GM12878 (cell line): ENCODE measurements at regions not wholly inside any gene's neighbourhood (a gene's known extent, or its start where the extent isn't known, plus 50 kb on each side); places are given as distances from the start of the nearest gene placed in this dataset.

ENCODE experiments used
- ATAC-seq: fragments of 200-7000 bp; cut with Tn5 transposase; 3 replicates; pipeline ENCODE4 v1.9.1; 2020; ENCODE audit warnings: mild to moderate bottlenecking, moderate library complexity
- BruUV-seq: library from RNA; stranded (reverse); fragments of 400-500 nt; replicated peaks from 2 replicates; lab custom pipeline; 2021; lab: Mats Ljungman, UMichigan
- CTCF ChIA-PET: fragments of 300-600 bp; sonication (Branson Sonifier 250); formaldehyde crosslinking; extraction: SDS; loops from one replicate; lab custom pipeline; 2021; ENCODE audit warnings: inconsistent platforms; lab: Yijun Ruan, JAX
- POLR2A ChIA-PET: fragments of 350-600 bp; formaldehyde crosslinking; extraction: SDS; loops from one replicate; lab custom pipeline; 2021; ENCODE audit warnings: inconsistent platforms; lab: Charles Lee
- RAD21 ChIA-PET: fragments of 300-600 bp; sonication (Branson Sonifier 250); formaldehyde crosslinking; loops from one replicate; lab custom pipeline; 2023; ENCODE audit warnings: antibody characterized with exemption; ENCODE audit not compliant: unreplicated experiment; lab: Charles Lee
- SMC1A ChIA-PET: fragments of 300-600 bp; sonication (Branson Sonifier 250); formaldehyde crosslinking; loops from one replicate; lab custom pipeline; 2023; ENCODE audit not compliant: unreplicated experiment, uncharacterized antibody; lab: Charles Lee
- DNase-seq: peaks from one replicate; pipeline ENCODE4 v3.0.0-alpha.2; 2011; ENCODE audit warnings: low read depth, low spot score
- FAIRE-seq: peaks from 3 replicates; lab custom pipeline; 2011; peaks lifted over from hg19 to GRCh38; lab: Jason Lieb, UNC
- H2AFZ ChIP-seq: 2 replicates; pipeline ENCODE4 v1.6.0; 2011; ENCODE audit warnings: low read depth, low read length, control low read depth; ENCODE audit not compliant: control insufficient read depth
- H3K27ac ChIP-seq: 2 replicates; pipeline ENCODE4 v1.5.1; 2011; ENCODE audit warnings: control low read depth; ENCODE audit not compliant: control insufficient read depth, insufficient read depth
- H3K27me3 ChIP-seq, 2 experiments: replicated peaks in 1 of 2; 2 replicates each; pipeline versions ENCODE4 v1.6.0 to v1.6.1; 2011; ENCODE audit warnings: low read length in 1 of 2; ENCODE audit not compliant: control insufficient read depth in 2 of 2, insufficient read depth in 2 of 2
- H3K36me3 ChIP-seq, 2 experiments: 2 replicates each; pipeline ENCODE4 v1.5.1; 2011; ENCODE audit warnings: low read length in 1 of 2; ENCODE audit not compliant: control insufficient read depth in 2 of 2, insufficient read depth in 2 of 2
- H3K4me1 ChIP-seq: 2 replicates; pipeline ENCODE4 v1.6.1; 2011; ENCODE audit warnings: mild to moderate bottlenecking, low read length, moderate library complexity, mixed read lengths; ENCODE audit not compliant: control insufficient read depth, insufficient read depth
- H3K4me2 ChIP-seq: 2 replicates; pipeline ENCODE4 v1.6.0; 2011; ENCODE audit warnings: control low read depth; ENCODE audit not compliant: control insufficient read depth, insufficient read depth
- H3K4me3 ChIP-seq: fragments of 200-600 bp; sonication (generic); 2 replicates; pipeline ENCODE4 v1.5.1; 2016
- H3K79me2 ChIP-seq: 2 replicates; pipeline ENCODE4 v1.6.0; 2011; ENCODE audit warnings: low read length; ENCODE audit not compliant: control insufficient read depth, insufficient read depth
- H3K9ac ChIP-seq: 2 replicates; pipeline ENCODE4 v1.8.0; 2011; ENCODE audit warnings: low read length, control low read depth, mixed read lengths; ENCODE audit not compliant: control insufficient read depth, insufficient read depth
- H3K9me3 ChIP-seq: replicated peaks from 3 replicates; pipeline ENCODE4 v1.5.1; 2011; ENCODE audit warnings: mild to moderate bottlenecking, low read length; ENCODE audit not compliant: control insufficient read depth, insufficient read depth
- H4K20me1 ChIP-seq: 2 replicates; pipeline ENCODE4 v1.6.0; 2011; ENCODE audit not compliant: control insufficient read depth, insufficient read depth
- ESRRA ChIP-seq: IDR thresholded peaks from 2 replicates; pipeline ENCODE4 v1.6.1; 2012; ENCODE audit warnings: mild to moderate bottlenecking, low read length, improper control_type of control experiment
- KAT2A ChIP-seq: conservative IDR thresholded peaks from 2 replicates; pipeline ENCODE4 v1.6.1; 2011; ENCODE audit warnings: low read depth, low read length; ENCODE audit not compliant: control insufficient read depth
- KLF5 ChIP-seq: fragments of 450-650 bp; IDR thresholded peaks from 2 replicates; pipeline ENCODE4 v1.6.1; 2014; ENCODE audit warnings: mild to moderate bottlenecking; ENCODE audit not compliant: partially characterized antibody
- RAD51 ChIP-seq: fragments of 450-650 bp; IDR thresholded peaks from 2 replicates; pipeline ENCODE4 v1.6.1; 2016; ENCODE audit warnings: moderate library complexity, mild to moderate bottlenecking, inconsistent platforms
- SMAD5 ChIP-seq: IDR thresholded peaks from 2 replicates; pipeline ENCODE4 v1.6.1; 2016; ENCODE audit warnings: antibody characterized with exemption, low read depth
- ZBTB11 ChIP-seq: fragments of 450-650 bp; formaldehyde crosslinking; IDR thresholded peaks from 2 replicates; pipeline ENCODE4 v1.5.0; 2022; ENCODE audit warnings: mild to moderate bottlenecking, missing genetic modification characterization
- WGBS: methylation state at CpG from one replicate; pipeline ENCODE4 v1.1.6; 2016; ENCODE audit warnings: low lambda C conversion rate; ENCODE audit not compliant: insufficient replicate concordance, insufficient coverage; ENCODE audit errors: missing lambda C conversion rate; 5-methylcytosine and 5-hydroxymethylcytosine counted together
- in situ Hi-C: fragments of 300-500 bp; cut with MboI; formaldehyde crosslinking; loops from 9 replicates; pipeline ENCODE4 v1.14.3; 2018; ENCODE audit warnings: mixed read lengths
- intact Hi-C: fragments of 100-400 bp; cut with micrococcal nuclease; formaldehyde crosslinking; loops from one replicate; pipeline ENCODE4 v1.14.2; 2022; ENCODE audit not compliant: unreplicated experiment
- TF ChIP-seq, protein P1 (sequence below): IDR thresholded peaks from 2 replicates; pipeline ENCODE4 v1.6.1; 2011; ENCODE audit warnings: mild to moderate bottlenecking, low read depth, low read length, moderate library complexity; ENCODE audit not compliant: insufficient replicate concordance
- TF ChIP-seq, protein P2 (sequence below): fragments of 450-650 bp; formaldehyde crosslinking; IDR thresholded peaks from 2 replicates; pipeline ENCODE4 v1.4.0; 2020; ENCODE audit warnings: mild to moderate bottlenecking, moderate library complexity
- TF ChIP-seq, protein P3 (sequence below): fragments of 450-650 bp; IDR thresholded peaks from 2 replicates; pipeline ENCODE4 v1.6.1; 2017; ENCODE audit warnings: mild to moderate bottlenecking, moderate library complexity

DNA sequence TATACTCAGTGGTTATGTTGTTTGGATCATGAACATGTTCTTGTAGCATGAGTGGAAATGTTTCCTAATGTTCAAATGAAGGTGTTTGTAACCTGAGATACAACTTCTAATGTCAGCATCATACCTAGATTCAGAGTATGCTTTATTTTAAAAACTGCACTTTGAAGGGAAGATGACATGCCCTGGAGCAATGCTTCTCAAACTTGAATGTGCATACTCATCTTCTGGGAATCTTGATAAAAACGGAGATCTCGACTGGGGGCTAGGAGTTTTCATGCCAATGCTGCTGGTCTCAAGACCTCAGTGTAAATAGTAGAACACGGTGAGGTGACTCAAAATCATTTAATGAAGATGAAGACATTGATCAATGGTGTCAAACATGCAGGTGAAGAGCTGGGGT lies 440.0 kb upstream of the NOX3 start (continued):
- TF ChIP-seq, protein P1, sequence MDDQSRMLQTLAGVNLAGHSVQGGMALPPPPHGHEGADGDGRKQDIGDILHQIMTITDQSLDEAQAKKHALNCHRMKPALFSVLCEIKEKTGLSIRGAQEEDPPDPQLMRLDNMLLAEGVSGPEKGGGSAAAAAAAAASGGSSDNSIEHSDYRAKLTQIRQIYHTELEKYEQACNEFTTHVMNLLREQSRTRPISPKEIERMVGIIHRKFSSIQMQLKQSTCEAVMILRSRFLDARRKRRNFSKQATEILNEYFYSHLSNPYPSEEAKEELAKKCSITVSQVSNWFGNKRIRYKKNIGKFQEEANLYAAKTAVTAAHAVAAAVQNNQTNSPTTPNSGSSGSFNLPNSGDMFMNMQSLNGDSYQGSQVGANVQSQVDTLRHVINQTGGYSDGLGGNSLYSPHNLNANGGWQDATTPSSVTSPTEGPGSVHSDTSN: no peak
- TF ChIP-seq, protein P2, sequence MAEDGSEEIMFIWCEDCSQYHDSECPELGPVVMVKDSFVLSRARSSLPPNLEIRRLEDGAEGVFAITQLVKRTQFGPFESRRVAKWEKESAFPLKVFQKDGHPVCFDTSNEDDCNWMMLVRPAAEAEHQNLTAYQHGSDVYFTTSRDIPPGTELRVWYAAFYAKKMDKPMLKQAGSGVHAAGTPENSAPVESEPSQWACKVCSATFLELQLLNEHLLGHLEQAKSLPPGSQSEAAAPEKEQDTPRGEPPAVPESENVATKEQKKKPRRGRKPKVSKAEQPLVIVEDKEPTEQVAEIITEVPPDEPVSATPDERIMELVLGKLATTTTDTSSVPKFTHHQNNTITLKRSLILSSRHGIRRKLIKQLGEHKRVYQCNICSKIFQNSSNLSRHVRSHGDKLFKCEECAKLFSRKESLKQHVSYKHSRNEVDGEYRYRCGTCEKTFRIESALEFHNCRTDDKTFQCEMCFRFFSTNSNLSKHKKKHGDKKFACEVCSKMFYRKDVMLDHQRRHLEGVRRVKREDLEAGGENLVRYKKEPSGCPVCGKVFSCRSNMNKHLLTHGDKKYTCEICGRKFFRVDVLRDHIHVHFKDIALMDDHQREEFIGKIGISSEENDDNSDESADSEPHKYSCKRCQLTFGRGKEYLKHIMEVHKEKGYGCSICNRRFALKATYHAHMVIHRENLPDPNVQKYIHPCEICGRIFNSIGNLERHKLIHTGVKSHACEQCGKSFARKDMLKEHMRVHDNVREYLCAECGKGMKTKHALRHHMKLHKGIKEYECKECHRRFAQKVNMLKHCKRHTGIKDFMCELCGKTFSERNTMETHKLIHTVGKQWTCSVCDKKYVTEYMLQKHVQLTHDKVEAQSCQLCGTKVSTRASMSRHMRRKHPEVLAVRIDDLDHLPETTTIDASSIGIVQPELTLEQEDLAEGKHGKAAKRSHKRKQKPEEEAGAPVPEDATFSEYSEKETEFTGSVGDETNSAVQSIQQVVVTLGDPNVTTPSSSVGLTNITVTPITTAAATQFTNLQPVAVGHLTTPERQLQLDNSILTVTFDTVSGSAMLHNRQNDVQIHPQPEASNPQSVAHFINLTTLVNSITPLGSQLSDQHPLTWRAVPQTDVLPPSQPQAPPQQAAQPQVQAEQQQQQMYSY: no peak
- TF ChIP-seq, all 136 proteins: peak for 0

- Histone ChIP-seq H3K27ac (no peak overlapping the region), H3K9ac (no peak overlapping the region), H3K4me2 (no peak overlapping the region), H3K9me3 (no peaks in the 10 kb centered on the region), H3K27me3 (no peaks in the 10 kb centered on the region), H3K4me1 (no peaks in the 10 kb centered on the region), H3K79me2 (no peaks in the 10 kb centered on the region), H4K20me1 (no peaks in the 10 kb centered on the region), H3K4me3 (no peak overlapping the region), H3K36me3 (no peaks in the 10 kb centered on the region), H2AFZ (no peak overlapping the region)
- RAD21 ChIA-PET: no interaction called here
- ATAC-seq: no peak
- POLR2A ChIA-PET: interaction anchor here (1.4 kb wide), 1 partner anchor 9 kb away, joined by 4 read pairs; no protein-coding TSS in a partner anchor
- intact Hi-C loops: no loop called here
- BruUV-seq: no TSS peak
- in situ Hi-C loops: no loop called here
- CTCF ChIA-PET: no interaction called here
- no peak for FAIRE-seq
- WGBS: 71% methylated on average over 5 of the region's 5 CpGs
- DNase-seq: no peak
- SMC1A ChIA-PET: interaction anchor here (1.0 kb wide), 1 partner anchor 10 kb away, joined by 3 read pairs; no protein-coding TSS in a partner anchor
- TF ChIP-seq, protein P3, sequence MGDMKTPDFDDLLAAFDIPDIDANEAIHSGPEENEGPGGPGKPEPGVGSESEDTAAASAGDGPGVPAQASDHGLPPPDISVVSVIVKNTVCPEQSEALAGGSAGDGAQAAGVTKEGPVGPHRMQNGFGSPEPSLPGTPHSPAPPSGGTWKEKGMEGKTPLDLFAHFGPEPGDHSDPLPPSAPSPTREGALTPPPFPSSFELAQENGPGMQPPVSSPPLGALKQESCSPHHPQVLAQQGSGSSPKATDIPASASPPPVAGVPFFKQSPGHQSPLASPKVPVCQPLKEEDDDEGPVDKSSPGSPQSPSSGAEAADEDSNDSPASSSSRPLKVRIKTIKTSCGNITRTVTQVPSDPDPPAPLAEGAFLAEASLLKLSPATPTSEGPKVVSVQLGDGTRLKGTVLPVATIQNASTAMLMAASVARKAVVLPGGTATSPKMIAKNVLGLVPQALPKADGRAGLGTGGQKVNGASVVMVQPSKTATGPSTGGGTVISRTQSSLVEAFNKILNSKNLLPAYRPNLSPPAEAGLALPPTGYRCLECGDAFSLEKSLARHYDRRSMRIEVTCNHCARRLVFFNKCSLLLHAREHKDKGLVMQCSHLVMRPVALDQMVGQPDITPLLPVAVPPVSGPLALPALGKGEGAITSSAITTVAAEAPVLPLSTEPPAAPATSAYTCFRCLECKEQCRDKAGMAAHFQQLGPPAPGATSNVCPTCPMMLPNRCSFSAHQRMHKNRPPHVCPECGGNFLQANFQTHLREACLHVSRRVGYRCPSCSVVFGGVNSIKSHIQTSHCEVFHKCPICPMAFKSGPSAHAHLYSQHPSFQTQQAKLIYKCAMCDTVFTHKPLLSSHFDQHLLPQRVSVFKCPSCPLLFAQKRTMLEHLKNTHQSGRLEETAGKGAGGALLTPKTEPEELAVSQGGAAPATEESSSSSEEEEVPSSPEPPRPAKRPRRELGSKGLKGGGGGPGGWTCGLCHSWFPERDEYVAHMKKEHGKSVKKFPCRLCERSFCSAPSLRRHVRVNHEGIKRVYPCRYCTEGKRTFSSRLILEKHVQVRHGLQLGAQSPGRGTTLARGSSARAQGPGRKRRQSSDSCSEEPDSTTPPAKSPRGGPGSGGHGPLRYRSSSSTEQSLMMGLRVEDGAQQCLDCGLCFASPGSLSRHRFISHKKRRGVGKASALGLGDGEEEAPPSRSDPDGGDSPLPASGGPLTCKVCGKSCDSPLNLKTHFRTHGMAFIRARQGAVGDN: no peak
- TF ChIP-seq SMAD5 (no peak), RAD51 (no peak), KLF5 (no peak), KAT2A (no peak), ESRRA (no peak), ZBTB11 (CRISPR knock-in tag) (no peak)
Measured at GRCh38 chr6:155894758-155895157, 439.1 kb upstream of the NOX3 start.
